Nephron (organoid): ENCODE measurements at regions not wholly inside any gene's neighbourhood (a gene's known extent, or its start where the extent isn't known, plus 50 kb on each side); places are given as distances from the start of the nearest gene placed in this dataset.

Source experiments
- H3K27ac Mint-ChIP-seq, 3 experiments: 2 replicates each; pipeline ENCODE4 v1.8.0; 2020; ENCODE audit warnings: mixed read lengths in 3 of 3, mild to moderate bottlenecking in 2 of 3, moderate library complexity in 1 of 3
- H3K27me3 Mint-ChIP-seq: 2 replicates; pipeline ENCODE4 v1.8.0; 2021; ENCODE audit warnings: low read depth, mild to moderate bottlenecking, moderate library complexity, mixed read lengths
- H3K36me3 Mint-ChIP-seq: 2 replicates; pipeline ENCODE4 v1.8.0; 2020; ENCODE audit warnings: low read depth, mixed read lengths
- H3K4me1 Mint-ChIP-seq: 2 replicates; pipeline ENCODE4 v1.8.0; 2020; ENCODE audit warnings: mixed read lengths
- H3K4me3 Mint-ChIP-seq, 3 experiments: 2 replicates each; pipeline ENCODE4 v1.8.0; 2020; ENCODE audit warnings: mild to moderate bottlenecking in 3 of 3, mixed read lengths in 3 of 3, moderate library complexity in 2 of 3
- H3K9me3 Mint-ChIP-seq: 2 replicates; pipeline ENCODE4 v1.8.0; 2020; ENCODE audit warnings: mixed read lengths
- CTCF ChIP-seq, 3 experiments: fragments of 200-600 bp; sonication (generic); IDR thresholded peaks; one replicate each; pipeline ENCODE4 v1.5.0; 2021; ENCODE audit warnings: antibody characterized with exemption in 3 of 3; ENCODE audit not compliant: unreplicated experiment in 3 of 3

- peaks cover 5% of the 10 kb centered on the region for H3K9me3 Mint-ChIP-seq
- no peak overlapping the region for H3K27ac Mint-ChIP-seq
- H3K4me3 Mint-ChIP-seq: no peak overlapping the region
- H3K27me3 Mint-ChIP-seq: peaks cover 17% of the 10 kb centered on the region
- TF ChIP-seq CTCF (IDR thresholded peaks at IDR 0.05; ENCODE audit: unreplicated experiment in 3 of 3): no peak
- H3K4me1 Mint-ChIP-seq: no peaks in the 10 kb centered on the region
- H3K36me3 Mint-ChIP-seq: no peaks in the 10 kb centered on the region
These were observed 647.5 kb downstream of the TYW1 start for GRCh38 chr7:67644151-67644550.

- no peak for TF ChIP-seq CTCF (IDR thresholded peaks at IDR 0.05; ENCODE audit: unreplicated experiment in 3 of 3)
- no peak overlapping the region for H3K27ac Mint-ChIP-seq
- H3K27me3 Mint-ChIP-seq: peaks cover 5% of the 10 kb centered on the region
- no peak overlapping the region for H3K4me3 Mint-ChIP-seq
- H3K4me1 Mint-ChIP-seq: peaks cover 15% of the 10 kb centered on the region
- H3K36me3 Mint-ChIP-seq: no peaks in the 10 kb centered on the region
- no peaks in the 10 kb centered on the region for H3K9me3 Mint-ChIP-seq
These were observed 656.3 kb downstream of the TYW1 start for GRCh38 chr7:67652937-67653336.

GRCh38 chr7:67653856-67654454 lies 657.3 kb downstream of the TYW1 start:
- Mint-ChIP-seq H3K9me3 (no peaks in the 10 kb centered on the region), H3K36me3 (no peaks in the 10 kb centered on the region), H3K27ac (no peak overlapping the region), H3K4me1 (peaks cover 15% of the 10 kb centered on the region), H3K27me3 (peaks cover 2% of the 10 kb centered on the region), H3K4me3 (no peak overlapping the region)
- TF ChIP-seq CTCF (IDR thresholded peaks at IDR 0.05; ENCODE audit: unreplicated experiment in 3 of 3): no peak

- peaks cover 16% of the 10 kb centered on the region for H3K4me1 Mint-ChIP-seq
- no peak for TF ChIP-seq CTCF (IDR thresholded peaks at IDR 0.05; ENCODE audit: unreplicated experiment in 3 of 3)
- no peak overlapping the region for H3K4me3 Mint-ChIP-seq
- H3K27me3 Mint-ChIP-seq: no peaks in the 10 kb centered on the region
- H3K27ac Mint-ChIP-seq: no peak overlapping the region
- no peaks in the 10 kb centered on the region for H3K36me3 Mint-ChIP-seq
- H3K9me3 Mint-ChIP-seq: peaks cover under 1% of the 10 kb centered on the region
These were observed 658.0 kb downstream of the TYW1 start for GRCh38 chr7:67654642-67655041.

- Mint-ChIP-seq H3K4me3 (no peak overlapping the region), H3K9me3 (peaks cover 2% of the 10 kb centered on the region)
- TF ChIP-seq CTCF (IDR thresholded peaks at IDR 0.05; ENCODE audit: unreplicated experiment in 3 of 3): no peak
These were observed 658.5 kb downstream of the TYW1 start for GRCh38 chr7:67655168-67655567.

GRCh38 chr7:67659091-67659490 lies 662.5 kb downstream of the TYW1 start:
- Mint-ChIP-seq H3K9me3 (peaks cover 10% of the 10 kb centered on the region), H3K27me3 (no peaks in the 10 kb centered on the region), H3K36me3 (no peaks in the 10 kb centered on the region), H3K4me3 (no peak overlapping the region), H3K27ac (no peak overlapping the region), H3K4me1 (peaks cover 22% of the 10 kb centered on the region)
- TF ChIP-seq CTCF (IDR thresholded peaks at IDR 0.05; ENCODE audit: unreplicated experiment in 3 of 3): no peak

More at GRCh38 chr7:67655168-67655567, 658.5 kb downstream of the TYW1 start:
- Mint-ChIP-seq H3K27me3 (no peaks in the 10 kb centered on the region), H3K4me1 (peaks cover 19% of the 10 kb centered on the region), H3K36me3 (no peaks in the 10 kb centered on the region), H3K27ac (no peak overlapping the region)
